ENCODE measurements at regions not wholly inside any gene's neighbourhood (a gene's known extent, or its start where the extent isn't known, plus 50 kb on each side); places are given as distances from the start of the nearest gene placed in this dataset.

DNA sequence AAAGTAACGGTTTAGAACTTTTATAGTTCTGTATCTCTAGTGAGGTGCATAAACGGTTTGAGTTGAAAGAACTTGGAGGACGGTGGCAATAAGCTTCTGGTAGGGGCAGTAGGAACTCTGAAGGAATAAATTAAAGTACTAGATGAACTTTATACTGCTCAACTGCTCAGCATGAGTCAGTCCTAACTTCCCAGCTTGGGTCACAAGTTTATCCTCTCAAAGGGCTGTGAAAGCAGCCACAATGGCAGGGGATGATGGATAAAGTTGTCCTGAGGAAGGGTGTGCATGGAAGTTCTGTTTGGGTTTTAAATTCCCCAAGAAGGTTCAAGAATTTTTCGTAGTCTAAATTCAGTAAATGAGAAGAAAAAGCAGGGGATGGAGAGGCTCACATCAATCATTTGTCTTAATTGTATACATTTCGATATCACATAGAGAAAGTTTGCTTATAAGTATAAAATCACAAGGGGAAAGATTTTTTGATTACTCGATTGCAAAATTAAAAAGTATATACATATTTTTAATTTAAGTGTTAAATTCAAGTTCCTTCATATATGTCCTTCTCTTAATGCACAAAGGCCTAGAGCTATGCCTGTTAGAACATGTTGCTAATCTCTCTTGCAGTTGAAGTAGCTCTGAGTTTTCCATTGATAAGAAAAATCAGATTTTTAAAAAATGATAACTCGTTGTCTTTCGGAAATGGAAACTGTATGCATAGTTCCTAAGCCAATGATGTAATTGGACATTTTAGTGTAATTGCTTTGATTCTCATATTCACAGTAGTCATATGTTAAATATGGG is 55.3 kb upstream of the JAG1 start:
- TF ChIP-seq, protein P1, sequence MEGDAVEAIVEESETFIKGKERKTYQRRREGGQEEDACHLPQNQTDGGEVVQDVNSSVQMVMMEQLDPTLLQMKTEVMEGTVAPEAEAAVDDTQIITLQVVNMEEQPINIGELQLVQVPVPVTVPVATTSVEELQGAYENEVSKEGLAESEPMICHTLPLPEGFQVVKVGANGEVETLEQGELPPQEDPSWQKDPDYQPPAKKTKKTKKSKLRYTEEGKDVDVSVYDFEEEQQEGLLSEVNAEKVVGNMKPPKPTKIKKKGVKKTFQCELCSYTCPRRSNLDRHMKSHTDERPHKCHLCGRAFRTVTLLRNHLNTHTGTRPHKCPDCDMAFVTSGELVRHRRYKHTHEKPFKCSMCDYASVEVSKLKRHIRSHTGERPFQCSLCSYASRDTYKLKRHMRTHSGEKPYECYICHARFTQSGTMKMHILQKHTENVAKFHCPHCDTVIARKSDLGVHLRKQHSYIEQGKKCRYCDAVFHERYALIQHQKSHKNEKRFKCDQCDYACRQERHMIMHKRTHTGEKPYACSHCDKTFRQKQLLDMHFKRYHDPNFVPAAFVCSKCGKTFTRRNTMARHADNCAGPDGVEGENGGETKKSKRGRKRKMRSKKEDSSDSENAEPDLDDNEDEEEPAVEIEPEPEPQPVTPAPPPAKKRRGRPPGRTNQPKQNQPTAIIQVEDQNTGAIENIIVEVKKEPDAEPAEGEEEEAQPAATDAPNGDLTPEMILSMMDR (IDR thresholded peaks at IDR 0.05) = no peak
- TF ChIP-seq POLR2A (IDR thresholded peaks at IDR 0.05; ENCODE audit: low read depth) (no peak), EP300 (IDR thresholded peaks at IDR 0.05) (no peak), POLR2AphosphoS5 (IDR thresholded peaks at IDR 0.05) (no peak)
